ENCODE measurements at regions not wholly inside any gene's neighbourhood (a gene's known extent, or its start where the extent isn't known, plus 50 kb on each side); places are given as distances from the start of the nearest gene placed in this dataset.

DNA sequence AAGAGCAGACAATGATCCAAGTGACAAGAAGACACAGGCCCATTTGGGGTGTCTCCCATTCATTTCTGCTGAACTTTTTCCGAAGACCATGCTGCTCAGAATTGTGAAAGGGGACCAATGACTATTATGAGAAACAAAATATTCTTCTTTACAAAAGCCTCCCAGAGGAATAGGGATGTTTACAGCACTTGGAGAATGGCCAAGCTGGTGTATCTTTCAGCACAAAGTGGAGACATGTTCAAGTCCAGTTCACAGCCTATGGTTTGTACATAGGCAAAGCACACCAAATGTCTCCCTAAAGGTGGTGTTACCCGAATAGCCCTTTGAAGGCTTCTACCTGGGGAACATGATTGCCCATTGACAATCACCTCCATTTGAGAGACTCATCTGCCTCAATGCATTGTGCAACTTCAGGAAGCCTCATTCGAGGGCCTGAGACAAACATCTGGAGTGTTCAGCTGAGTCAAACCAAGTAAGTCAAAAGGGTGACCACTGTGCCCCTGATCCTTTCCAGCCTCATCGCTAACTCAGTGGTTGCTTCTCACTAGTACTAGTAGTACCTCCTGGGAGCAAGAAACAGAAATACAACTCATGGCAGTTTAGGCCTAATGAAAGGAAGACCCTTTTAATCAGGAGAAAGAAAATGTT is 451.0 kb upstream of the MARCKS start:
- Histone ChIP-seq H3K4me1 (ENCODE audit: control insufficient read depth, extremely low read depth, insufficient read depth, low read length) (peaks cover 4% of the 10 kb centered on the region), H2AFZ (ENCODE audit: low read depth, low read length) (no peak overlapping the region), H3K4me2 (ENCODE audit: insufficient read depth, low read length) (no peak overlapping the region), H3K36me3 (ENCODE audit: control insufficient read depth in 2 of 2, extremely low read depth in 1 of 2, insufficient read depth in 2 of 2, low read length in 2 of 2) (no peaks in the 10 kb centered on the region), H3K79me2 (ENCODE audit: control insufficient read depth, insufficient read depth, low read length) (no peaks in the 10 kb centered on the region), H3K9me3 (replicated peaks; ENCODE audit: control insufficient read depth, insufficient read depth, low read length) (no peaks in the 10 kb centered on the region), H3K4me3 (replicated peaks in 1 of 3; ENCODE audit: insufficient read depth in 1 of 3, low read depth in 1 of 3, low read length in 3 of 3) (no peak overlapping the region), H3K27ac (ENCODE audit: insufficient read depth, low read depth, low read length) (no peak overlapping the region), H3K9ac (replicated peaks; ENCODE audit: extremely low read depth, insufficient read depth, low read length) (no peak overlapping the region), H4K20me1 (replicated peaks; ENCODE audit: control insufficient read depth, extremely low read depth, insufficient read depth, low read length) (no peaks in the 10 kb centered on the region), H3K9me1 (replicated peaks; ENCODE audit: control insufficient read depth, extremely low read depth, insufficient read depth, low read length) (no peaks in the 10 kb centered on the region), H3K27me3 (ENCODE audit: control insufficient read depth in 2 of 2, insufficient read depth in 2 of 2, low read length in 2 of 2) (no peaks in the 10 kb centered on the region)
- CTCF ChIA-PET = no interaction called here
- FAIRE-seq = no peak
- TF ChIP-seq GATA2 (IDR thresholded peaks at IDR 0.05; ENCODE audit: insufficient read depth, insufficient read length, low read depth, low read length) (no peak), FOS (IDR thresholded peaks at IDR 0.05; ENCODE audit: borderline replicate concordance, insufficient read depth, low read length) (no peak), JUN (IDR thresholded peaks at IDR 0.05; ENCODE audit: borderline replicate concordance, insufficient read depth, insufficient read length, low read depth) (no peak), POLR2A (IDR thresholded peaks at IDR 0.05; ENCODE audit: low read depth, low read length) (no peak), MYC (IDR thresholded peaks at IDR 0.05; ENCODE audit: low read depth, low read length) (no peak), EZH2 (IDR thresholded peaks at IDR 0.05; ENCODE audit: borderline replicate concordance, low read depth, low read length, severe bottlenecking) (no peak), POLR2AphosphoS5 (IDR thresholded peaks at IDR 0.05; ENCODE audit: insufficient read depth, low read depth, low read length) (no peak)
- TF ChIP-seq, protein P1, sequence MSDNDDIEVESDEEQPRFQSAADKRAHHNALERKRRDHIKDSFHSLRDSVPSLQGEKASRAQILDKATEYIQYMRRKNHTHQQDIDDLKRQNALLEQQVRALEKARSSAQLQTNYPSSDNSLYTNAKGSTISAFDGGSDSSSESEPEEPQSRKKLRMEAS (IDR thresholded peaks at IDR 0.05; ENCODE audit: insufficient read depth, insufficient read length) = no peak
- TF ChIP-seq, protein P2, sequence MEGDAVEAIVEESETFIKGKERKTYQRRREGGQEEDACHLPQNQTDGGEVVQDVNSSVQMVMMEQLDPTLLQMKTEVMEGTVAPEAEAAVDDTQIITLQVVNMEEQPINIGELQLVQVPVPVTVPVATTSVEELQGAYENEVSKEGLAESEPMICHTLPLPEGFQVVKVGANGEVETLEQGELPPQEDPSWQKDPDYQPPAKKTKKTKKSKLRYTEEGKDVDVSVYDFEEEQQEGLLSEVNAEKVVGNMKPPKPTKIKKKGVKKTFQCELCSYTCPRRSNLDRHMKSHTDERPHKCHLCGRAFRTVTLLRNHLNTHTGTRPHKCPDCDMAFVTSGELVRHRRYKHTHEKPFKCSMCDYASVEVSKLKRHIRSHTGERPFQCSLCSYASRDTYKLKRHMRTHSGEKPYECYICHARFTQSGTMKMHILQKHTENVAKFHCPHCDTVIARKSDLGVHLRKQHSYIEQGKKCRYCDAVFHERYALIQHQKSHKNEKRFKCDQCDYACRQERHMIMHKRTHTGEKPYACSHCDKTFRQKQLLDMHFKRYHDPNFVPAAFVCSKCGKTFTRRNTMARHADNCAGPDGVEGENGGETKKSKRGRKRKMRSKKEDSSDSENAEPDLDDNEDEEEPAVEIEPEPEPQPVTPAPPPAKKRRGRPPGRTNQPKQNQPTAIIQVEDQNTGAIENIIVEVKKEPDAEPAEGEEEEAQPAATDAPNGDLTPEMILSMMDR (IDR thresholded peaks at IDR 0.05; ENCODE audit: extremely low read depth in 1 of 2, insufficient read depth in 1 of 2, low read depth in 1 of 2, low read length in 2 of 2) = no peak
- intact Hi-C loops (cut with micrococcal nuclease) (no loop called here), dilution Hi-C loops (cut with MboI; ENCODE audit: extremely low pct_ligation_motif_present, low sequenced_read_pairs) (no loop called here)
- POLR2A ChIA-PET = no interaction called here
- no peak for DNase-seq (ENCODE audit: low read depth, low spot score)
- BruUV-seq (replicated peaks) = no TSS peak

All from endothelial cell of umbilical vein (primary cell).